SW480 (cell line): ENCODE measurements at regions not wholly inside any gene's neighbourhood (a gene's known extent, or its start where the extent isn't known, plus 50 kb on each side); places are given as distances from the start of the nearest gene placed in this dataset.
A peak's percentile ranks its signal among the peaks of the same experiment; 100 is the strongest.
"Not testable (repeated sequence)": the region's sequence is repeated elsewhere in the genome, so short reads cannot be mapped to it uniquely, and the experiment has no call there.

Experiments used
- DNase-seq: peaks from one replicate; pipeline ENCODE4 v3.0.0-alpha.2; 2016; ENCODE audit warnings: low spot score

GRCh38 chr7:136533732-136534131 lies 334.7 kb upstream of the CHRM2 start:
- no peak for DNase-seq

- DNase-seq: no peak
Observed at GRCh38 chr7:136530831-136531230, 337.6 kb upstream of the CHRM2 start.

- DNase-seq: peak; percentile 39
Observed at GRCh38 chr7:136528329-136528728, 340.1 kb upstream of the CHRM2 start.

GRCh38 chr7:136527554-136527953 lies 340.9 kb upstream of the CHRM2 start:
- no peak for DNase-seq

GRCh38 chr7:136526408-136527105 lies 341.9 kb upstream of the CHRM2 start:
- DNase-seq: peak; percentile 16

- DNase-seq: no peak
Observed at GRCh38 chr7:136523571-136523970, 344.9 kb upstream of the CHRM2 start.

GRCh38 chr7:136517971-136518370 lies 350.5 kb upstream of the CHRM2 start:
- DNase-seq: no peak

- DNase-seq: no peak
Observed at GRCh38 chr7:136514776-136515175, 353.7 kb upstream of the CHRM2 start.

GRCh38 chr7:136513744-136514143 lies 354.7 kb upstream of the CHRM2 start:
- no peak for DNase-seq

- DNase-seq: no peak
Observed at GRCh38 chr7:136509466-136509865, 359.0 kb upstream of the CHRM2 start.

- no peak for DNase-seq
Observed at GRCh38 chr7:136502162-136502561, 366.3 kb upstream of the CHRM2 start.

- no peak for DNase-seq
Observed at GRCh38 chr7:136501151-136501550, 367.3 kb upstream of the CHRM2 start.

GRCh38 chr7:136496551-136496950 lies 371.9 kb upstream of the CHRM2 start:
- no peak for DNase-seq

GRCh38 chr7:136495081-136495480 lies 373.4 kb upstream of the CHRM2 start:
- no peak for DNase-seq

GRCh38 chr7:136492366-136492765 lies 376.1 kb upstream of the CHRM2 start:
- DNase-seq: no peak

GRCh38 chr7:136489808-136490207 lies 378.6 kb upstream of the CHRM2 start:
- DNase-seq: no peak

GRCh38 chr7:136480901-136481300 lies 387.6 kb upstream of the CHRM2 start:
- no peak for DNase-seq

GRCh38 chr7:136479922-136480321 lies 388.5 kb upstream of the CHRM2 start:
- no peak for DNase-seq

GRCh38 chr7:136470179-136470578 lies 398.3 kb upstream of the CHRM2 start:
- no peak for DNase-seq

- no peak for DNase-seq
Observed at GRCh38 chr7:136452949-136453348, 415.5 kb upstream of the CHRM2 start.

GRCh38 chr7:136446751-136447150 lies 421.7 kb upstream of the CHRM2 start:
- DNase-seq: no peak

GRCh38 chr7:136441835-136442234 lies 426.6 kb upstream of the CHRM2 start:
- no peak for DNase-seq

- not testable (repeated sequence) for DNase-seq
Observed at GRCh38 chr7:136431736-136432135, 436.7 kb upstream of the CHRM2 start.

GRCh38 chr7:136424058-136424457 lies 444.4 kb upstream of the CHRM2 start:
- no peak for DNase-seq
